Activated CD4-positive, alpha-beta T cell treated with anti-CD3 and anti-CD28 coated beads for 36 hours (primary cell): ENCODE measurements at regions not wholly inside any gene's neighbourhood (a gene's known extent, or its start where the extent isn't known, plus 50 kb on each side); places are given as distances from the start of the nearest gene placed in this dataset.

Source experiments
- ATAC-seq: fragments of 200-7000 bp; cut with Tn5 transposase; one replicate; pipeline ENCODE4 v1.10.0; 2021; ENCODE audit warnings: mild to moderate bottlenecking, moderate library complexity
- CTCF ChIA-PET: fragments of 350-600 bp; sonication (Branson Sonifier 250); formaldehyde crosslinking; loops from one replicate; lab custom pipeline; 2021; ENCODE audit warnings: antibody characterized with exemption; lab: Charles Lee
- POLR2A ChIA-PET: fragments of 350-600 bp; sonication (Branson Sonifier 250); formaldehyde crosslinking; loops from one replicate; lab custom pipeline; 2021; ENCODE audit warnings: antibody characterized with exemption, inconsistent platforms; lab: Charles Lee
- DNase-seq: peaks from one replicate; pipeline ENCODE4 v3.0.0-alpha.2; 2020
- H3K27ac Mint-ChIP-seq: one replicate; pipeline ENCODE4 v1.8.0; 2021; ENCODE audit warnings: mixed read lengths
- H3K27me3 Mint-ChIP-seq: one replicate; pipeline ENCODE4 v1.8.0; 2021; ENCODE audit warnings: mixed read lengths
- H3K36me3 Mint-ChIP-seq: one replicate; pipeline ENCODE4 v1.8.0; 2021; ENCODE audit warnings: low read depth, mixed read lengths
- H3K4me1 Mint-ChIP-seq: one replicate; pipeline ENCODE4 v1.8.0; 2021; ENCODE audit warnings: mixed read lengths
- H3K4me3 Mint-ChIP-seq: one replicate; pipeline ENCODE4 v1.8.0; 2021; ENCODE audit warnings: mild to moderate bottlenecking, moderate library complexity, mixed read lengths
- H3K9me3 Mint-ChIP-seq: one replicate; pipeline ENCODE4 v1.8.0; 2021; ENCODE audit warnings: low read depth, mixed read lengths
- intact Hi-C, 2 experiments: fragments of 100-400 bp; cut with DNase I in 1 of 2; cut with micrococcal nuclease in 1 of 2; formaldehyde crosslinking; loops; one replicate each; pipeline versions ENCODE4 v1.14.2 to v1.15.1; 2022 to 2024; cut with DNase I, micrococcal nuclease

- Mint-ChIP-seq H3K27ac (no peak overlapping the region), H3K27me3 (peaks cover 3% of the 10 kb centered on the region), H3K9me3 (no peaks in the 10 kb centered on the region), H3K4me3 (no peak overlapping the region), H3K36me3 (no peaks in the 10 kb centered on the region), H3K4me1 (no peaks in the 10 kb centered on the region)
- ChIA-PET POLR2A (no interaction called here), CTCF (interaction anchor here (1.0 kb wide), 1 partner anchor 29 kb away, joined by 3 read pairs; no protein-coding TSS in a partner anchor)
- DNase-seq (no peak), ATAC-seq (no peak)
- intact Hi-C loops = no loop called here
These were observed 124.3 kb upstream of the CPSF6 start for GRCh38 chr12:69115099-69115498.

GRCh38 chr12:69115951-69116350, 123.4 kb upstream of the CPSF6 start:
- no peak overlapping the region for H3K27ac Mint-ChIP-seq
- H3K27me3 Mint-ChIP-seq = peaks cover 3% of the 10 kb centered on the region
- ChIA-PET CTCF (no interaction called here), POLR2A (no interaction called here)
- H3K4me1 Mint-ChIP-seq = no peaks in the 10 kb centered on the region
- no peaks in the 10 kb centered on the region for H3K36me3 Mint-ChIP-seq
- no peak overlapping the region for H3K4me3 Mint-ChIP-seq
- intact Hi-C loops = no loop called here
- DNase-seq (no peak), ATAC-seq (no peak)
- no peaks in the 10 kb centered on the region for H3K9me3 Mint-ChIP-seq

- Mint-ChIP-seq H3K9me3 (no peaks in the 10 kb centered on the region), H3K27ac (no peak overlapping the region), H3K4me1 (no peaks in the 10 kb centered on the region), H3K4me3 (no peak overlapping the region), H3K27me3 (peaks cover 3% of the 10 kb centered on the region), H3K36me3 (no peaks in the 10 kb centered on the region)
- CTCF ChIA-PET = interaction anchor here (0.7 kb wide), 1 partner anchor 44 kb away, joined by 3 read pairs; no protein-coding TSS in a partner anchor
- intact Hi-C loops = no loop called here
- POLR2A ChIA-PET = no interaction called here
- ATAC-seq (no peak), DNase-seq (no peak)
These were observed 121.7 kb upstream of the CPSF6 start for GRCh38 chr12:69117566-69118266.

GRCh38 chr12:69118516-69118915, 120.9 kb upstream of the CPSF6 start:
- Mint-ChIP-seq H3K27ac (no peak overlapping the region), H3K4me1 (no peaks in the 10 kb centered on the region), H3K9me3 (no peaks in the 10 kb centered on the region), H3K4me3 (no peak overlapping the region), H3K36me3 (no peaks in the 10 kb centered on the region), H3K27me3 (peaks cover 3% of the 10 kb centered on the region)
- CTCF ChIA-PET = no interaction called here
- DNase-seq = no peak
- no peak for ATAC-seq
- intact Hi-C loops = no loop called here
- POLR2A ChIA-PET = no interaction called here

GRCh38 chr12:69119770-69120169, 119.6 kb upstream of the CPSF6 start:
- no peaks in the 10 kb centered on the region for H3K36me3 Mint-ChIP-seq
- no peaks in the 10 kb centered on the region for H3K9me3 Mint-ChIP-seq
- no peak for DNase-seq
- ChIA-PET CTCF (no interaction called here), POLR2A (no interaction called here)
- H3K27ac Mint-ChIP-seq = no peak overlapping the region
- intact Hi-C loops = no loop called here
- H3K4me1 Mint-ChIP-seq = no peaks in the 10 kb centered on the region
- no peak for ATAC-seq
- H3K27me3 Mint-ChIP-seq = no peaks in the 10 kb centered on the region
- H3K4me3 Mint-ChIP-seq = no peak overlapping the region

- CTCF ChIA-PET = no interaction called here
These were observed 119.0 kb upstream of the CPSF6 start for GRCh38 chr12:69120354-69120753.

GRCh38 chr12:69123311-69123710, 116.1 kb upstream of the CPSF6 start:
- Mint-ChIP-seq H3K36me3 (no peaks in the 10 kb centered on the region), H3K4me1 (no peaks in the 10 kb centered on the region), H3K9me3 (no peaks in the 10 kb centered on the region), H3K27ac (no peak overlapping the region), H3K27me3 (no peaks in the 10 kb centered on the region), H3K4me3 (no peak overlapping the region)
- no peak for DNase-seq
- POLR2A ChIA-PET = no interaction called here
- ATAC-seq = no peak
- CTCF ChIA-PET = no interaction called here
- intact Hi-C loops = no loop called here

More at GRCh38 chr12:69120354-69120753, 119.0 kb upstream of the CPSF6 start:
- no peaks in the 10 kb centered on the region for H3K27me3 Mint-ChIP-seq
- H3K4me1 Mint-ChIP-seq = no peaks in the 10 kb centered on the region
- DNase-seq = no peak
- ATAC-seq = no peak
- POLR2A ChIA-PET = no interaction called here
- H3K4me3 Mint-ChIP-seq = no peak overlapping the region
- no peaks in the 10 kb centered on the region for H3K36me3 Mint-ChIP-seq
- no peak overlapping the region for H3K27ac Mint-ChIP-seq
- intact Hi-C loops = no loop called here
- no peaks in the 10 kb centered on the region for H3K9me3 Mint-ChIP-seq

GRCh38 chr12:69123919-69124638, 115.3 kb upstream of the CPSF6 start:
- POLR2A ChIA-PET = no interaction called here

GRCh38 chr12:69129017-69129416, 110.4 kb upstream of the CPSF6 start:
- H3K36me3 Mint-ChIP-seq = no peaks in the 10 kb centered on the region
- no peak for ATAC-seq
- intact Hi-C loops = no loop called here

More at GRCh38 chr12:69123919-69124638, 115.3 kb upstream of the CPSF6 start:
- no peak for ATAC-seq
- Mint-ChIP-seq H3K27me3 (no peaks in the 10 kb centered on the region), H3K4me3 (no peak overlapping the region), H3K9me3 (no peaks in the 10 kb centered on the region), H3K27ac (no peak overlapping the region), H3K36me3 (no peaks in the 10 kb centered on the region), H3K4me1 (no peaks in the 10 kb centered on the region)
- no peak for DNase-seq
- intact Hi-C loops = no loop called here
- CTCF ChIA-PET = no interaction called here

GRCh38 chr12:69129564-69129963, 109.8 kb upstream of the CPSF6 start:
- Mint-ChIP-seq H3K36me3 (no peaks in the 10 kb centered on the region), H3K9me3 (no peaks in the 10 kb centered on the region), H3K27me3 (peaks cover 3% of the 10 kb centered on the region), H3K4me3 (no peak overlapping the region), H3K4me1 (no peaks in the 10 kb centered on the region), H3K27ac (no peak overlapping the region)
- intact Hi-C loops = no loop called here
- CTCF ChIA-PET = interaction anchor here (0.7 to 2.0 kb wide), 3 partner anchors 20 to 28 kb away, joined by 3 to 12 read pairs (median 4); no protein-coding TSS in a partner anchor
- POLR2A ChIA-PET = no interaction called here
- DNase-seq (no peak), ATAC-seq (no peak)

More at GRCh38 chr12:69129017-69129416, 110.4 kb upstream of the CPSF6 start:
- Mint-ChIP-seq H3K27ac (no peak overlapping the region), H3K4me1 (no peaks in the 10 kb centered on the region), H3K27me3 (no peaks in the 10 kb centered on the region), H3K9me3 (no peaks in the 10 kb centered on the region), H3K4me3 (no peak overlapping the region)
- ChIA-PET CTCF (interaction anchor here (0.8 to 2.0 kb wide), 2 partner anchors 27 to 28 kb away, joined by 4 to 12 read pairs; no protein-coding TSS in a partner anchor), POLR2A (no interaction called here)
- no peak for DNase-seq

- no peak overlapping the region for H3K27ac Mint-ChIP-seq
- peaks cover 3% of the 10 kb centered on the region for H3K27me3 Mint-ChIP-seq
- H3K4me1 Mint-ChIP-seq = no peaks in the 10 kb centered on the region
- H3K9me3 Mint-ChIP-seq = no peaks in the 10 kb centered on the region
- DNase-seq = no peak
- no peaks in the 10 kb centered on the region for H3K36me3 Mint-ChIP-seq
- intact Hi-C loops = no loop called here
- ChIA-PET CTCF (interaction anchor here (0.7 to 2.0 kb wide), 3 partner anchors 19 to 27 kb away, joined by 3 to 12 read pairs (median 4); no protein-coding TSS in a partner anchor), POLR2A (no interaction called here)
- H3K4me3 Mint-ChIP-seq = no peak overlapping the region
- ATAC-seq = no peak
These were observed 109.3 kb upstream of the CPSF6 start for GRCh38 chr12:69130064-69130463.

- POLR2A ChIA-PET = no interaction called here
- intact Hi-C loops = no loop called here
- Mint-ChIP-seq H3K4me1 (no peaks in the 10 kb centered on the region), H3K9me3 (no peaks in the 10 kb centered on the region), H3K27ac (no peak overlapping the region), H3K36me3 (no peaks in the 10 kb centered on the region), H3K27me3 (peaks cover 3% of the 10 kb centered on the region), H3K4me3 (no peak overlapping the region)
- DNase-seq (no peak), ATAC-seq (no peak)
- CTCF ChIA-PET = no interaction called here
These were observed 108.3 kb upstream of the CPSF6 start for GRCh38 chr12:69131077-69131476.
